ENCODE measurements at regions not wholly inside any gene's neighbourhood (a gene's known extent, or its start where the extent isn't known, plus 50 kb on each side); places are given as distances from the start of the nearest gene placed in this dataset.
A peak's percentile ranks its signal among the peaks of the same experiment; 100 is the strongest.
"Not testable (repeated sequence)": the region's sequence is repeated elsewhere in the genome, so short reads cannot be mapped to it uniquely, and the experiment has no call there.

DNA sequence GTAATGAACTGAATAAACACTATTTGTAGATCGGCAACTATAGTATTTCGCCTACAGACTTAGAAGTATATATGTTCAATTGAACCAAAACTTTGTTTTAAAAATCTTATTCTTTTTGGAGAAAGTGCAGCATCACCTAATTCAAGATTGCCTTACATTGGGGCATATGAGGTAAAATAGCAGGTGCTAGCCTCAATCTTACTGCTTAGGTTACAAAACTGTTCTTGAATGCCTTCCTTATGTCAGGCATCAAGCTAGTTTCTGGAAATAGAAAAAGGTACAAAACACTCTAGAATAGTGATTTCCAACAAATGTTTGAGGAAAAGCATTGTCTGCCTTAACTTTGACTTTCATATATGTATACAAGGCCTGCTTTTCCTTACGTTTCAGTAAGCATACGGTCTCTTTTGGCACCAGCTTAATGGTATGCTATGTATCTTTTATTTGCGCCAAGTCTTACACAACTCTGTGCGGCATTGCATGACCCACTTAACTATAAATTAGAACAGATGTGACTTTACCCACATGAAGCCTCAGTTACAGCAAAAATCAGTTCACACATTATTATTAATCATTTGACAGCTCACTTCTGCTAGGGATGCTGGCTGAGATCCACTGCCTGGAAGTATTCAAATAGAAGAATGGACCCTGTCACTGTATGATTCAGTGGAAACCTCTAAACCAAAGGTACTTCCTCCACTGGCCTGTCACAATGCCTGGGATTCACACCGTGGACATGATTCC lies 174.1 kb downstream of the PRELID2 start:
- H3K36me3 ChIP-seq (ENCODE audit: insufficient read depth, low read length): no peaks in the 10 kb centered on the region
- TF ChIP-seq EZH2 (IDR thresholded peaks at IDR 0.05; ENCODE audit: insufficient read depth, low read length): no peak
- TF ChIP-seq, protein P1, sequence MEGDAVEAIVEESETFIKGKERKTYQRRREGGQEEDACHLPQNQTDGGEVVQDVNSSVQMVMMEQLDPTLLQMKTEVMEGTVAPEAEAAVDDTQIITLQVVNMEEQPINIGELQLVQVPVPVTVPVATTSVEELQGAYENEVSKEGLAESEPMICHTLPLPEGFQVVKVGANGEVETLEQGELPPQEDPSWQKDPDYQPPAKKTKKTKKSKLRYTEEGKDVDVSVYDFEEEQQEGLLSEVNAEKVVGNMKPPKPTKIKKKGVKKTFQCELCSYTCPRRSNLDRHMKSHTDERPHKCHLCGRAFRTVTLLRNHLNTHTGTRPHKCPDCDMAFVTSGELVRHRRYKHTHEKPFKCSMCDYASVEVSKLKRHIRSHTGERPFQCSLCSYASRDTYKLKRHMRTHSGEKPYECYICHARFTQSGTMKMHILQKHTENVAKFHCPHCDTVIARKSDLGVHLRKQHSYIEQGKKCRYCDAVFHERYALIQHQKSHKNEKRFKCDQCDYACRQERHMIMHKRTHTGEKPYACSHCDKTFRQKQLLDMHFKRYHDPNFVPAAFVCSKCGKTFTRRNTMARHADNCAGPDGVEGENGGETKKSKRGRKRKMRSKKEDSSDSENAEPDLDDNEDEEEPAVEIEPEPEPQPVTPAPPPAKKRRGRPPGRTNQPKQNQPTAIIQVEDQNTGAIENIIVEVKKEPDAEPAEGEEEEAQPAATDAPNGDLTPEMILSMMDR (IDR thresholded peaks at IDR 0.05; ENCODE audit: insufficient read depth, low read depth, low read length): no peak
- no peaks in the 10 kb centered on the region for H3K79me2 ChIP-seq (ENCODE audit: insufficient read depth, low read length)
- H3K4me3 ChIP-seq (ENCODE audit: insufficient read depth, low read depth, low read length): no peak overlapping the region
- H3K4me1 ChIP-seq (ENCODE audit: insufficient read depth, low read length): no peaks in the 10 kb centered on the region
- DNase-seq (ENCODE audit: low read depth): peak; percentile 55
- no peak overlapping the region for H2AFZ ChIP-seq (ENCODE audit: low read depth, low read length)
- no peaks in the 10 kb centered on the region for H3K36me3 Mint-ChIP-seq (ENCODE audit: low read depth, unreplicated experiment)
- no peaks in the 10 kb centered on the region for H3K27me3 Mint-ChIP-seq (ENCODE audit: low read depth, unreplicated experiment)
- H4K20me1 ChIP-seq (ENCODE audit: insufficient read depth, low read length): no peaks in the 10 kb centered on the region
- no peaks in the 10 kb centered on the region for H3K9me3 ChIP-seq (ENCODE audit: insufficient read depth, low read depth, low read length)
- H3K4me3 Mint-ChIP-seq (ENCODE audit: unreplicated experiment): no peak overlapping the region
- H3K4me2 ChIP-seq (ENCODE audit: low read length): no peak overlapping the region
- H3K9me3 Mint-ChIP-seq (ENCODE audit: unreplicated experiment): peaks cover 2% of the 10 kb centered on the region
- H3K27ac ChIP-seq (ENCODE audit: low read depth, low read length): no peak overlapping the region
- no peak overlapping the region for H3K9ac ChIP-seq (ENCODE audit: low read length)
- no peak overlapping the region for H3K27ac Mint-ChIP-seq (ENCODE audit: unreplicated experiment)
- no peaks in the 10 kb centered on the region for H3K27me3 ChIP-seq (ENCODE audit: insufficient read depth, low read length)
- no peak for FAIRE-seq
- no peaks in the 10 kb centered on the region for H3K4me1 Mint-ChIP-seq (ENCODE audit: low read depth, unreplicated experiment)

DNA sequence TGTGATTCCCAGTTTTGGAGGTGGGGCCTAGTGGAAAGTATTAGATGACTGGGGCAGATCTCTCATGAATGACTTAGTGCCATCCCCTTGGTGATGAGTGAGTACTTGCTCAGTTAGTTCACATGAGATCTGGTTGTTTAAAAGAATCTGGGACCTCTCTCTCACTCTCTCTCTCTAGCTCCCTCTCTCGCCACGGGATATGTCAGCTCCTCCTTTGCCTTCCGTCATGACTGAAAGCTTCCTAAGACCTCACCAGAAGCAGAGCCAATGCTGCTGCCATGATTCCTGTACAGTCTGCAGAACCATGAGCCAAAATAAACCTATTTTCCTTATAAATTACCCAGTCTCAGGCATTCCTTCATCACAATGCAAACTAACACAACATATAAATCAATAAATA lies 176.7 kb downstream of the PRELID2 start:
- H3K27ac ChIP-seq (ENCODE audit: low read depth, low read length): no peak overlapping the region
- H4K20me1 ChIP-seq (ENCODE audit: insufficient read depth, low read length): no peaks in the 10 kb centered on the region
- DNase-seq (ENCODE audit: low read depth) (no peak), FAIRE-seq (no peak)
- Mint-ChIP-seq H3K27me3 (ENCODE audit: low read depth, unreplicated experiment) (no peaks in the 10 kb centered on the region), H3K4me1 (ENCODE audit: low read depth, unreplicated experiment) (no peaks in the 10 kb centered on the region), H3K9me3 (ENCODE audit: unreplicated experiment) (peaks cover 11% of the 10 kb centered on the region), H3K36me3 (ENCODE audit: low read depth, unreplicated experiment) (no peaks in the 10 kb centered on the region), H3K27ac (ENCODE audit: unreplicated experiment) (no peak overlapping the region), H3K4me3 (ENCODE audit: unreplicated experiment) (no peak overlapping the region)
- H3K9me3 ChIP-seq (ENCODE audit: insufficient read depth, low read depth, low read length): no peaks in the 10 kb centered on the region
- no peak for TF ChIP-seq EZH2 (IDR thresholded peaks at IDR 0.05; ENCODE audit: insufficient read depth, low read length)
- TF ChIP-seq, protein P1 (IDR thresholded peaks at IDR 0.05; ENCODE audit: insufficient read depth, low read depth, low read length): no peak
- no peaks in the 10 kb centered on the region for H3K4me1 ChIP-seq (ENCODE audit: insufficient read depth, low read length)
- no peak overlapping the region for H3K4me2 ChIP-seq (ENCODE audit: low read length)
- H2AFZ ChIP-seq (ENCODE audit: low read depth, low read length): no peak overlapping the region
- H3K36me3 ChIP-seq (ENCODE audit: insufficient read depth, low read length): no peaks in the 10 kb centered on the region
- H3K27me3 ChIP-seq (ENCODE audit: insufficient read depth, low read length): no peaks in the 10 kb centered on the region
- no peaks in the 10 kb centered on the region for H3K79me2 ChIP-seq (ENCODE audit: insufficient read depth, low read length)
- no peak overlapping the region for H3K9ac ChIP-seq (ENCODE audit: low read length)
- H3K4me3 ChIP-seq (ENCODE audit: insufficient read depth, low read depth, low read length): no peak overlapping the region

DNA sequence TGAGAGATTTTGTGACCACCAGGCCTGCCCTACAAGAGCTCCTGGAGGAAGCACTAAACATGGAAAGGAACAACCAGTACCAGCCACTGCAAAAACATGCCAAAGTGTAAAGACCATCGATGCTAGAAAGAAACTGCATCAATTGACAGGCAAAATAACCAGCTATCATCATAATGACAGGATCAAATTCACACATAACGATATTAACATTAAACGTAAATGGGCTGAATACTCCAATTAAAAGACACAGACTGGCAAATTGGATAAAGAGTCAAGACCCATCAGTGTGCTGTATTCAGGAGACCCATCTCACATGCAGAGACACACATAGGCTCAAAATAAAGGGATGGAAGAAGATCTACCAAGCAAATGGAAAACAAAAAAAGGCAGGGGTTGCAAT lies 182.4 kb downstream of the PRELID2 start:
- H3K4me1 Mint-ChIP-seq (ENCODE audit: low read depth, unreplicated experiment); H3K79me2 ChIP-seq (ENCODE audit: insufficient read depth, low read length); H3K36me3 Mint-ChIP-seq (ENCODE audit: low read depth, unreplicated experiment); FAIRE-seq; H3K9me3 ChIP-seq (ENCODE audit: insufficient read depth, low read depth, low read length); H3K4me3 Mint-ChIP-seq (ENCODE audit: unreplicated experiment); H3K4me3 ChIP-seq (ENCODE audit: insufficient read depth, low read depth, low read length); H3K9ac ChIP-seq (ENCODE audit: low read length); H3K27me3 ChIP-seq (ENCODE audit: insufficient read depth, low read length); DNase-seq (ENCODE audit: low read depth); H3K4me2 ChIP-seq (ENCODE audit: low read length); H3K27ac Mint-ChIP-seq (ENCODE audit: unreplicated experiment); H2AFZ ChIP-seq (ENCODE audit: low read depth, low read length); H3K36me3 ChIP-seq (ENCODE audit: insufficient read depth, low read length); H3K27me3 Mint-ChIP-seq (ENCODE audit: low read depth, unreplicated experiment); H3K27ac ChIP-seq (ENCODE audit: low read depth, low read length); H4K20me1 ChIP-seq (ENCODE audit: insufficient read depth, low read length); H3K4me1 ChIP-seq (ENCODE audit: insufficient read depth, low read length): not testable (repeated sequence)
- peaks cover 24% of the 10 kb centered on the region for H3K9me3 Mint-ChIP-seq (ENCODE audit: unreplicated experiment)

DNA sequence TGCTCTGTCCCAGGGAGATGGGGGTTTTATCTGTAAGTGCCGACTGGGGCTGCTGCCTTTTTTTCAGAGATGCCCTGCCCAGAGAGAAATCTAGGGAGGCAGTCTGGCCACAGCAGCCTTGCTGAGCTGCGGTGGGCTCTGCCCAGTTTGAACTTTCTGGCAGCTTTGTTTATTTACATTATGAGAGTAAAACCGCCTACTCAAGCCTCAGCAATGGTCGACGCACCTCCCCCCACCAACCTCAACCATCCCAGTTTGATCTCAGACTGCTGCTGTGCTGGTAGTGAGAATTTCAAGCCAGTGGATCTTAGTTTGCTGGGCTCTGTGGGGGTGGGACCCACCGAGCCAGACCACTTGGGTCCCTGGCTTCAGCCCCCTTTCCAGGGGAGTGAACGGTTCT lies 188.0 kb downstream of the PRELID2 start:
- DNase-seq (ENCODE audit: low read depth): peak; percentile 58
- H3K36me3 Mint-ChIP-seq (ENCODE audit: low read depth, unreplicated experiment); H2AFZ ChIP-seq (ENCODE audit: low read depth, low read length); H3K4me1 ChIP-seq (ENCODE audit: insufficient read depth, low read length); H3K27me3 Mint-ChIP-seq (ENCODE audit: low read depth, unreplicated experiment); H3K4me1 Mint-ChIP-seq (ENCODE audit: low read depth, unreplicated experiment); H3K27ac Mint-ChIP-seq (ENCODE audit: unreplicated experiment); H3K79me2 ChIP-seq (ENCODE audit: insufficient read depth, low read length); H3K9me3 Mint-ChIP-seq (ENCODE audit: unreplicated experiment); H3K27me3 ChIP-seq (ENCODE audit: insufficient read depth, low read length); H3K4me3 ChIP-seq (ENCODE audit: insufficient read depth, low read depth, low read length); H3K9me3 ChIP-seq (ENCODE audit: insufficient read depth, low read depth, low read length); H3K27ac ChIP-seq (ENCODE audit: low read depth, low read length); H3K36me3 ChIP-seq (ENCODE audit: insufficient read depth, low read length); H3K9ac ChIP-seq (ENCODE audit: low read length); FAIRE-seq; H3K4me3 Mint-ChIP-seq (ENCODE audit: unreplicated experiment); H4K20me1 ChIP-seq (ENCODE audit: insufficient read depth, low read length): not testable (repeated sequence)
- peak overlapping the region; percentile 5 for H3K4me2 ChIP-seq (ENCODE audit: low read length)

DNA sequence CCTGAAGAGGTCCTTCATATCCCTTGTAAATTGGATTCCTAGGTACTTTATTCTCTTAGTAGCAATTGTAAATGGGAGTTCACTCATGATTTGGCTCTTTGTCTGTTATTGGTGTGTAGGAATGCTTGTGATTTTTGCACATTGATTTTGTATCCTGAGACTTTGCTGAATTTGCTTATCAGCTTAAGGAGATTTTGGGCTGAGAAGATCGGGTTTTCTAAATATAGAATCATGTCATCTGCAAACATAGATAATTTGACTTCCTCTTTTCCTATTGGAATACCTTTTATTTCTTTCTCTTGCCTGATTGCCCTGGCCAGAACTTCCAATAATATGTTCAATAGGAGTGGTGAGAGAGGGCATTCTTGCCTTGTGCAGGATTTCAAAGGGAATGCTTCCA lies 191.9 kb downstream of the PRELID2 start:
- H3K36me3 ChIP-seq (ENCODE audit: insufficient read depth, low read length); H4K20me1 ChIP-seq (ENCODE audit: insufficient read depth, low read length); FAIRE-seq; H3K4me1 ChIP-seq (ENCODE audit: insufficient read depth, low read length); H3K27me3 ChIP-seq (ENCODE audit: insufficient read depth, low read length); DNase-seq (ENCODE audit: low read depth); H3K4me1 Mint-ChIP-seq (ENCODE audit: low read depth, unreplicated experiment); H3K27ac ChIP-seq (ENCODE audit: low read depth, low read length); H2AFZ ChIP-seq (ENCODE audit: low read depth, low read length); H3K79me2 ChIP-seq (ENCODE audit: insufficient read depth, low read length); H3K36me3 Mint-ChIP-seq (ENCODE audit: low read depth, unreplicated experiment); H3K9me3 ChIP-seq (ENCODE audit: insufficient read depth, low read depth, low read length); H3K4me3 Mint-ChIP-seq (ENCODE audit: unreplicated experiment); H3K27me3 Mint-ChIP-seq (ENCODE audit: low read depth, unreplicated experiment); H3K9me3 Mint-ChIP-seq (ENCODE audit: unreplicated experiment); H3K4me2 ChIP-seq (ENCODE audit: low read length); H3K4me3 ChIP-seq (ENCODE audit: insufficient read depth, low read depth, low read length); H3K27ac Mint-ChIP-seq (ENCODE audit: unreplicated experiment); H3K9ac ChIP-seq (ENCODE audit: low read length): not testable (repeated sequence)

All from astrocyte (in vitro differentiated cells and primary cell).